K562 (cell line): ENCODE measurements at regions not wholly inside any gene's neighbourhood (a gene's known extent, or its start where the extent isn't known, plus 50 kb on each side); places are given as distances from the start of the nearest gene placed in this dataset.
A peak's percentile ranks its signal among the peaks of the same experiment; 100 is the strongest.

Source experiments
- BACH1 ChIP-seq: fragments of 200-800 bp; sonication (Bioruptor generic); IDR thresholded peaks from 2 replicates; pipeline ENCODE4 v1.6.1; 2016; ENCODE audit warnings: missing genetic modification characterization, missing compliant biosample characterization
- ELF4 ChIP-seq: fragments of 450-650 bp; formaldehyde crosslinking; IDR thresholded peaks from 2 replicates; pipeline ENCODE4 v1.4.0; 2022; ENCODE audit warnings: missing genetic modification characterization
- FIP1L1 ChIP-seq: fragments of 200-400 bp; formaldehyde crosslinking; IDR thresholded peaks from 2 replicates; pipeline ENCODE4 v1.6.1; 2018; ENCODE audit warnings: mild to moderate bottlenecking, low read depth, low read length; ENCODE audit not compliant: poor library complexity, severe bottlenecking
- HLTF ChIP-seq: fragments of 450-650 bp; IDR thresholded peaks from 2 replicates; pipeline ENCODE4 v1.6.1; 2016
- HNRNPLL ChIP-seq: fragments of 200-400 bp; formaldehyde crosslinking; IDR thresholded peaks from 2 replicates; pipeline ENCODE4 v1.6.1; 2017; ENCODE audit warnings: low read length, low read depth, mild to moderate bottlenecking; ENCODE audit not compliant: poor library complexity, severe bottlenecking
- NR4A1 ChIP-seq, 2 experiments: fragments of 250-450 bp in 1 of 2; fragments of 450-650 bp in 1 of 2; sonication (Bioruptor Pico) in 1 of 2; IDR thresholded peaks; 2 replicates each; pipeline versions ENCODE4 v1.4.0 to v1.6.1; 2016 to 2020; ENCODE audit warnings: mild to moderate bottlenecking in 2 of 2, missing compliant biosample characterization in 1 of 2, missing genetic modification characterization in 1 of 2, moderate library complexity in 1 of 2
- PPARD ChIP-seq: fragments of 250-450 bp; sonication (Bioruptor Pico); IDR thresholded peaks from 2 replicates; pipeline ENCODE4 v1.8.0; 2022; ENCODE audit warnings: inconsistent platforms, mild to moderate bottlenecking, moderate library complexity
- PTTG1 ChIP-seq: fragments of 450-650 bp; IDR thresholded peaks from 2 replicates; pipeline ENCODE4 v1.6.1; 2016; ENCODE audit warnings: low read depth, mild to moderate bottlenecking, missing genetic modification characterization, missing compliant biosample characterization
- SIX5 ChIP-seq, 2 experiments: IDR thresholded peaks; 2 replicates each; pipeline ENCODE4 v1.6.1; 2011; ENCODE audit warnings: low read length in 2 of 2, borderline replicate concordance in 1 of 2, low read depth in 1 of 2, mild to moderate bottlenecking in 1 of 2, moderate library complexity in 1 of 2; ENCODE audit not compliant: insufficient read depth in 1 of 2
- XRCC4 ChIP-seq: IDR thresholded peaks from one replicate; pipeline ENCODE4 v1.6.1; 2011; ENCODE audit not compliant: insufficient read depth, insufficient read length; ENCODE audit errors: extremely low read depth
- ZNF197 ChIP-seq: fragments of 200-800 bp; sonication (Bioruptor generic); IDR thresholded peaks from 2 replicates; pipeline ENCODE4 v1.6.1; 2016; ENCODE audit warnings: low read depth, missing genetic modification characterization, missing compliant biosample characterization
- ZNF41 ChIP-seq: fragments of 250-450 bp; sonication (Bioruptor Pico); conservative IDR thresholded peaks from 2 replicates; pipeline ENCODE4 v1.4.0; 2020; ENCODE audit warnings: mild to moderate bottlenecking
- ZNF586 ChIP-seq: fragments of 450-650 bp; formaldehyde crosslinking; conservative IDR thresholded peaks from 2 replicates; pipeline ENCODE4 v1.4.0; 2020; ENCODE audit warnings: mild to moderate bottlenecking, moderate library complexity
- TF ChIP-seq, protein P1 (sequence below): fragments of 250-450 bp; sonication (Bioruptor Pico); IDR thresholded peaks from 2 replicates; pipeline ENCODE4 v1.5.0; 2021; ENCODE audit warnings: mild to moderate bottlenecking, borderline replicate concordance

DNA sequence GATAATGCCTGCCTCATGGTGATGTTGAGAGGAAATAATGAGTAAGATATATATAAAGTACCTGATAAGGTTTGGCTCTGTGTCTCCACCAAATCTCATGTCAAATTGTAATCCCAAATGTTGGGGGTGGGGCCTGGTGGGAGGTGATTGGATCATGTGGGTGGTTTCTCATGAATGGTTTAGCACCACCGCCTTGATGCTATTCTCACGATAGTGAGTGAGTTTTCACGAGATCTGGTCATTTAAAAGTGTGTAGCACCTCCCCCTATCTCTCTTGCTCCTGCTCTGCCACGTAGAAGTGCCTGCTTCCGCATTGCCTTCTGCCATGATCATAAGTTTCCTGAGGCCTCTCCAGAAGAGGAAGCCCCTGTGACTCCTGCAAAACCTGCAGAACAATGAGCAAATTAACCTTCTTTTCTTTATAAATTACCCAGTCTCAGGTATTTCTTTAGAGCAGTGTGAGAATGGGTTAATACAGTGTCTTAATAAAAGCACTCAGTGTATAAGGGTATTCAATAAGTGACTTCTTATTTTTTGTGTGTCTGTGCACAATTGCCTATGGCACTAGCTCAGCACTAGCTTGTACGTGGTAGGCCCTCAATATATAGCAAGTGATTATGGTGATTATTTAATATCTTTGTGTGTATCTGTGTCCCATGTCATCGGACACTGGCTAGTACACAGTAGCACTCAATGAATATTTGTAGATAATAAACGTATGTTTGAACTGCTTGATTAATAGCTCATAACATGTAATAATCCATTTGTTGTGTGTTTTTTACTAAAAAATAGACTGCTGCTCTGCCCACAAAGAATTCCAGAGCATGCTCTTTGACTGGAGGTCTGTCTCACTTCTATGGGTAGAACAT lies 138.1 kb upstream of the LMNTD1 start (continued):
- TF ChIP-seq SIX5 (IDR thresholded peaks at IDR 0.05; ENCODE audit: borderline replicate concordance in 1 of 2, insufficient read depth in 1 of 2, low read depth in 1 of 2, low read length in 2 of 2) (no peak), BACH1 (tag) (no peak), FIP1L1 (no peak), NR4A1 (CRISPR knock-in tag; IDR thresholded peaks at IDR 0.05) (no peak), NR4A1 (tag; IDR thresholded peaks at IDR 0.05) (peak; percentile 45; the same call in 1 of the 2 replicates), ZNF586 (CRISPR knock-in tag) (no peak), HNRNPLL (no peak), XRCC4 (no peak), PPARD (no peak), HLTF (no peak), ZNF197 (CRISPR knock-in tag) (peak; percentile 47), PTTG1 (tag) (peak; percentile 48; the same call in 1 of the 2 replicates), ZNF41 (CRISPR knock-in tag) (0 out of 2 replicates have a peak, but pooled peaks have one; percentile 13), ELF4 (CRISPR knock-in tag) (no peak)
- TF ChIP-seq, protein P1, sequence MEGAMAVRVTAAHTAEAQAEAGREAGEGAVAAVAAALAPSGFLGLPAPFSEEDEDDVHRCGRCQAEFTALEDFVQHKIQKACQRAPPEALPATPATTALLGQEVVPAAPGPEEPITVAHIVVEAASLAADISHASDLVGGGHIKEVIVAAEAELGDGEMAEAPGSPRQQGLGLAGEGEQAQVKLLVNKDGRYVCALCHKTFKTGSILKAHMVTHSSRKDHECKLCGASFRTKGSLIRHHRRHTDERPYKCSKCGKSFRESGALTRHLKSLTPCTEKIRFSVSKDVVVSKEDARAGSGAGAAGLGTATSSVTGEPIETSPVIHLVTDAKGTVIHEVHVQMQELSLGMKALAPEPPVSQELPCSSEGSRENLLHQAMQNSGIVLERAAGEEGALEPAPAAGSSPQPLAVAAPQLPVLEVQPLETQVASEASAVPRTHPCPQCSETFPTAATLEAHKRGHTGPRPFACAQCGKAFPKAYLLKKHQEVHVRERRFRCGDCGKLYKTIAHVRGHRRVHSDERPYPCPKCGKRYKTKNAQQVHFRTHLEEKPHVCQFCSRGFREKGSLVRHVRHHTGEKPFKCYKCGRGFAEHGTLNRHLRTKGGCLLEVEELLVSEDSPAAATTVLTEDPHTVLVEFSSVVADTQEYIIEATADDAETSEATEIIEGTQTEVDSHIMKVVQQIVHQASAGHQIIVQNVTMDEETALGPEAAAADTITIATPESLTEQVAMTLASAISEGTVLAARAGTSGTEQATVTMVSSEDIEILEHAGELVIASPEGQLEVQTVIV = peak; percentile 26; the same call in 1 of the 2 replicates
